Choroid plexus epithelial cell (primary cell): ENCODE measurements at regions not wholly inside any gene's neighbourhood (a gene's known extent, or its start where the extent isn't known, plus 50 kb on each side); places are given as distances from the start of the nearest gene placed in this dataset.
"Not testable (repeated sequence)": the region's sequence is repeated elsewhere in the genome, so short reads cannot be mapped to it uniquely, and the experiment has no call there.

Source experiments
- DNase-seq: peaks from one replicate; pipeline ENCODE4 v3.0.0-alpha.2; 2010; ENCODE audit warnings: low read depth
- H3K4me3 ChIP-seq: 2 replicates; pipeline ENCODE4 v1.5.1; 2011; ENCODE audit warnings: low read depth, mild to moderate bottlenecking, control low read depth, low read length, moderate library complexity
- CTCF ChIP-seq: conservative IDR thresholded peaks from 2 replicates; pipeline ENCODE4 v1.5.1; 2011; ENCODE audit warnings: low read depth, mild to moderate bottlenecking, control low read depth, inconsistent platforms, low read length, moderate library complexity

DNA sequence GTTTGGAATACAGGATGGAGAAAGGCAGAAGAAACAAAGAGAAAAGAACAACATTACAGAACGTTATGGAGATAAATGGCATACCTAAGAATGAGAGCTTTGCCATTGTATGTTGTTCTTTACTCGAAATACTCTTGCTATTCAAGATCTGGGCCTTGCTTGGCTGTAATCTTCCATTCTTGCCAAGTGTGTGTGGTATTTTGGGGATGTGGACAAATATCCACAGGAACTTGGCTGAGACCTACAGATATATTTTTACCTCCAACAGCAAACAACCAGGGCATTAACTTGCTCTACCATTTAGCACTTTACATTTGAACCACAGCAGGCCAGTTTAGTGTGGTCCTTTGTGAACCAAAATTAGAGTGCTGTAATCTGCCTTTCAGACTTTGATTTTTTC, 76.3 kb downstream of the DKK1 start:
- H3K4me3 ChIP-seq: no peak overlapping the region
- DNase-seq: peak; percentile 15
- TF ChIP-seq CTCF: no peak

GRCh38 chr10:52391927-52392602, 78.0 kb downstream of the DKK1 start:
- no peak for DNase-seq
- TF ChIP-seq CTCF: no peak
- no peak overlapping the region for H3K4me3 ChIP-seq

DNA sequence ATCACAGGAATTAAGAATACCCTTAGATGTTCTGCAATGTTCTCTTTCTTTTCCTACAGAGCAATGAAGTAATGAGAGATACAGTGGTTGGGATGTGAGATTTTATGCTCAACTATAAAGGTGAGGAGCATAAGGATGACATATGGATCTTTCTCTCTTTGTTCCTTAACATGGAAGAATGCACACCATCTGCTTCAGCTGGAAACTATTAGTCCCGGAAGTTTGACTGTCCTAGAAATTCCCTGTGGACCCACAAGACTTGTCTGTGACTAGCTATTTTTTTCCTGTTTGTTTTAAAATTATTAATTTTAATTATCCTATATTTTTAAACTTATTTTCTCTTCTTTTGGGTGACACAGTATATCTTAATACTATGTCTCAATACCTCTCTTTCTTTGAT, 80.2 kb downstream of the DKK1 start:
- no peak overlapping the region for H3K4me3 ChIP-seq
- TF ChIP-seq CTCF: no peak
- no peak for DNase-seq

- no peak for TF ChIP-seq CTCF
- peak; percentile 76 for DNase-seq
- H3K4me3 ChIP-seq: no peak overlapping the region
Measured at GRCh38 chr10:52400562-52400961, 86.5 kb downstream of the DKK1 start.

DNA sequence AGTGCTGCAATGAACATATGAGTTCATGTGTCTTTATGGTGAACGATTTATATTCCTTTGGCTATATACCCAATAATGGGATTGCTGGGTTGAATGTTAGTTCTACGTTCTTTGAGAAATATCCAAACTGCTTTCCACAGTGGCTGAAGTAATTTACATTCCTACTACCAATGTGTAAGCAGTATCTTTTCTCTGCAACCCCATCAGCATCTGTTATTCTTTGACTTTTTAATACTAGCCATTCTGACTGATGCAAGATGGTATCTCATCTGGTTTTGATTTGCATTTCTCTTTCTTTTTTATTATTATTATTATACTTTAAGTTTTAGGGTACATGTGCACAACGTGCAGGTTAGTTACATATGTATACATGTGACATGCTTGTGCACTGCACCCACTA, 89.7 kb downstream of the DKK1 start:
- DNase-seq: not testable (repeated sequence)

GRCh38 chr10:52409195-52409594, 95.1 kb downstream of the DKK1 start:
- no peak for TF ChIP-seq CTCF
- no peak for DNase-seq
- H3K4me3 ChIP-seq: no peak overlapping the region

More for the DNA sequence above, 89.7 kb downstream of the DKK1 start:
- H3K4me3 ChIP-seq: not testable (repeated sequence)

DNA sequence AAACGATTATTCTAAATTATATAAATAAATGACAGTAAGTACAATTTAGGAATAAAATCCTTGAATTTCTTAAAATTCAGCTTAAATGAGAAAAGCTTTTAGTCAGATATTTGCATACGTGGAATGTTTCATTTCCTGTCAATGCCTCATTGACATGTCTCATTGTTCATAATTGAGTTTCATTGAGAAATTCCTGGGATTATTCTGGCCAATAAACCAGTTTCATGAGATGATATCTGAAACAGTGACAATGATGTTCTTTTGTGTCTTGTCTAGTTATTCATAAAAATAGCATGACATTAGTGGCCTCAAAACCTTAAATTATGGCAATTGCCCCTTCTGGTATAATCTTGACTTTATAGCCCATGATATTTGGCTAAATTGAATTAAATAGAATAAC, 95.8 kb downstream of the DKK1 start:
- no peak overlapping the region for H3K4me3 ChIP-seq
- no peak for TF ChIP-seq CTCF
- no peak for DNase-seq
